ENCODE measurements at regions not wholly inside any gene's neighbourhood (a gene's known extent, or its start where the extent isn't known, plus 50 kb on each side); places are given as distances from the start of the nearest gene placed in this dataset.

DNA sequence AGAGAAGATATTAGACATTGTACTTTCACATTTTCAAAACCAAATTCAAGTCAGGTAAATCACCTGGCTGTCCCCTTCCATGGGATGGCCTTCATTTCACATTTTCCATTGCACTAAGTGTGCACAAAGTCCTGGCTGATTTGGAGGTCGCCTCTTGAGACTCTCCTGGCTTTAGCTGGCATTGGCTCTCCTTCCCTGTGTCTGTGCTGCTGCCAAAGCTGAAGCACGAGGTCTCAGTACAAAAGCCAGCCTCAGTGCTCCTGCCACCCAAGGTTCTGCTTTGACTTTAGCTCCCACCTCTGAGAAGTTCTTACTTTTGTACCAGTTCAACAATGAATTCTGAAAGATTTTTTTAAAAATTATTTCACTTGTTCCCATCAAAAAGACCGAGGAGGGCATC, 289.2 kb upstream of the CNR1 start:
- TF ChIP-seq, protein P1, sequence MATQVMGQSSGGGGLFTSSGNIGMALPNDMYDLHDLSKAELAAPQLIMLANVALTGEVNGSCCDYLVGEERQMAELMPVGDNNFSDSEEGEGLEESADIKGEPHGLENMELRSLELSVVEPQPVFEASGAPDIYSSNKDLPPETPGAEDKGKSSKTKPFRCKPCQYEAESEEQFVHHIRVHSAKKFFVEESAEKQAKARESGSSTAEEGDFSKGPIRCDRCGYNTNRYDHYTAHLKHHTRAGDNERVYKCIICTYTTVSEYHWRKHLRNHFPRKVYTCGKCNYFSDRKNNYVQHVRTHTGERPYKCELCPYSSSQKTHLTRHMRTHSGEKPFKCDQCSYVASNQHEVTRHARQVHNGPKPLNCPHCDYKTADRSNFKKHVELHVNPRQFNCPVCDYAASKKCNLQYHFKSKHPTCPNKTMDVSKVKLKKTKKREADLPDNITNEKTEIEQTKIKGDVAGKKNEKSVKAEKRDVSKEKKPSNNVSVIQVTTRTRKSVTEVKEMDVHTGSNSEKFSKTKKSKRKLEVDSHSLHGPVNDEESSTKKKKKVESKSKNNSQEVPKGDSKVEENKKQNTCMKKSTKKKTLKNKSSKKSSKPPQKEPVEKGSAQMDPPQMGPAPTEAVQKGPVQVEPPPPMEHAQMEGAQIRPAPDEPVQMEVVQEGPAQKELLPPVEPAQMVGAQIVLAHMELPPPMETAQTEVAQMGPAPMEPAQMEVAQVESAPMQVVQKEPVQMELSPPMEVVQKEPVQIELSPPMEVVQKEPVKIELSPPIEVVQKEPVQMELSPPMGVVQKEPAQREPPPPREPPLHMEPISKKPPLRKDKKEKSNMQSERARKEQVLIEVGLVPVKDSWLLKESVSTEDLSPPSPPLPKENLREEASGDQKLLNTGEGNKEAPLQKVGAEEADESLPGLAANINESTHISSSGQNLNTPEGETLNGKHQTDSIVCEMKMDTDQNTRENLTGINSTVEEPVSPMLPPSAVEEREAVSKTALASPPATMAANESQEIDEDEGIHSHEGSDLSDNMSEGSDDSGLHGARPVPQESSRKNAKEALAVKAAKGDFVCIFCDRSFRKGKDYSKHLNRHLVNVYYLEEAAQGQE (IDR thresholded peaks at IDR 0.05; ENCODE audit: insufficient read depth in 1 of 2, low read depth in 2 of 2, low read length in 1 of 2), result no peak
- no peak for TF ChIP-seq POLR2AphosphoS5 (IDR thresholded peaks at IDR 0.05; ENCODE audit: low read depth, low read length)
- TF ChIP-seq, protein P2, sequence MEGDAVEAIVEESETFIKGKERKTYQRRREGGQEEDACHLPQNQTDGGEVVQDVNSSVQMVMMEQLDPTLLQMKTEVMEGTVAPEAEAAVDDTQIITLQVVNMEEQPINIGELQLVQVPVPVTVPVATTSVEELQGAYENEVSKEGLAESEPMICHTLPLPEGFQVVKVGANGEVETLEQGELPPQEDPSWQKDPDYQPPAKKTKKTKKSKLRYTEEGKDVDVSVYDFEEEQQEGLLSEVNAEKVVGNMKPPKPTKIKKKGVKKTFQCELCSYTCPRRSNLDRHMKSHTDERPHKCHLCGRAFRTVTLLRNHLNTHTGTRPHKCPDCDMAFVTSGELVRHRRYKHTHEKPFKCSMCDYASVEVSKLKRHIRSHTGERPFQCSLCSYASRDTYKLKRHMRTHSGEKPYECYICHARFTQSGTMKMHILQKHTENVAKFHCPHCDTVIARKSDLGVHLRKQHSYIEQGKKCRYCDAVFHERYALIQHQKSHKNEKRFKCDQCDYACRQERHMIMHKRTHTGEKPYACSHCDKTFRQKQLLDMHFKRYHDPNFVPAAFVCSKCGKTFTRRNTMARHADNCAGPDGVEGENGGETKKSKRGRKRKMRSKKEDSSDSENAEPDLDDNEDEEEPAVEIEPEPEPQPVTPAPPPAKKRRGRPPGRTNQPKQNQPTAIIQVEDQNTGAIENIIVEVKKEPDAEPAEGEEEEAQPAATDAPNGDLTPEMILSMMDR (IDR thresholded peaks at IDR 0.05), result no peak
